ENCODE measurements at regions not wholly inside any gene's neighbourhood (a gene's known extent, or its start where the extent isn't known, plus 50 kb on each side); places are given as distances from the start of the nearest gene placed in this dataset.
"Not testable (repeated sequence)": the region's sequence is repeated elsewhere in the genome, so short reads cannot be mapped to it uniquely, and the experiment has no call there.

GRCh38 chr1:213623064-213623581 lies 364.6 kb upstream of the PROX1 start:
- TF ChIP-seq CTCF (IDR thresholded peaks at IDR 0.05): no peak
- no peak for DNase-seq
- intact Hi-C loops (cut with DNase I): no loop called here
- no peaks in the 10 kb centered on the region for H3K9me3 ChIP-seq
- WGBS, 3 donors: 59 to 81% (median 74%) methylated on average over 9 of the region's 9 CpGs
- no peaks in the 10 kb centered on the region for H3K4me1 ChIP-seq
- no peaks in the 10 kb centered on the region for H3K27me3 ChIP-seq (ENCODE audit: insufficient read depth in 3 of 3, low read length in 2 of 3)
- peak; percentile 78 to 93 (median 90) for ATAC-seq
- no peak overlapping the region for H3K4me3 ChIP-seq
- H3K27ac ChIP-seq: peak overlapping the region; percentile 42
- H3K36me3 ChIP-seq (ENCODE audit: insufficient read depth in 1 of 2, low read depth in 1 of 2): no peaks in the 10 kb centered on the region

- Histone ChIP-seq H3K4me3 (no peak overlapping the region), H3K27ac (no peak overlapping the region), H3K9me3 (no peaks in the 10 kb centered on the region), H3K4me1 (no peaks in the 10 kb centered on the region), H3K27me3 (ENCODE audit: insufficient read depth in 3 of 3, low read length in 2 of 3) (no peaks in the 10 kb centered on the region), H3K36me3 (ENCODE audit: insufficient read depth in 1 of 2, low read depth in 1 of 2) (no peaks in the 10 kb centered on the region)
- TF ChIP-seq CTCF (IDR thresholded peaks at IDR 0.05): no peak
- ATAC-seq (no peak), DNase-seq (no peak)
- WGBS, 3 donors: 73 to 86% (median 75%) methylated on average over 4 of the region's 4 CpGs
- intact Hi-C loops (cut with DNase I): no loop called here
These were observed 363.9 kb upstream of the PROX1 start for GRCh38 chr1:213623862-213624261.

DNA sequence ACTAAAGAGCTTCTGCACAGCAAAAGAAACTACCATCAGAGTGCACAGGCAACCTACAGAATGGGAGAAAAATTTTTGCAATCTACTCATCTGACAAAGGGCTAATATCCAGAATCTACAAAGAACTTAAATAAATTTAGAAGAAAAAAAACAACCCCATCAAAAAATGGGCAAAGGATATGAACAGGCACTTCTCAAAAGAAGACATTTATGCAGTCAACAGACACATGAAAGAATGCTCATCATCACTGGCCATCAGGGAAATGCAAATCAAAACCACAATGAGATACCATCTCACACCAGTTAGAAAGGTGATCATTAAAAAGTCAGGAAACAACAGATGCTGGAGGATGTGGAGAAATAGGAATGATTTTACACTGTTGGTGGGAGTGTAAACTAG lies 351.0 kb upstream of the PROX1 start:
- intact Hi-C loops (cut with DNase I); DNase-seq: not testable (repeated sequence)

GRCh38 chr1:213641312-213641711 lies 346.5 kb upstream of the PROX1 start:
- 91 to 96% (median 94%) methylated on average over 2 of the region's 2 CpGs for WGBS, 3 donors
- TF ChIP-seq CTCF (IDR thresholded peaks at IDR 0.05): no peak
- Histone ChIP-seq H3K27ac (no peak overlapping the region), H3K9me3 (no peaks in the 10 kb centered on the region), H3K4me3 (no peak overlapping the region), H3K36me3 (ENCODE audit: insufficient read depth in 1 of 2, low read depth in 1 of 2) (no peaks in the 10 kb centered on the region), H3K27me3 (ENCODE audit: insufficient read depth in 3 of 3, low read length in 2 of 3) (no peaks in the 10 kb centered on the region), H3K4me1 (no peaks in the 10 kb centered on the region)
- DNase-seq (no peak), ATAC-seq (no peak)
- intact Hi-C loops (cut with DNase I): no loop called here

More for the DNA sequence above, 351.0 kb upstream of the PROX1 start:
- H3K36me3 ChIP-seq (ENCODE audit: insufficient read depth in 1 of 2, low read depth in 1 of 2); H3K27me3 ChIP-seq (ENCODE audit: insufficient read depth in 3 of 3, low read length in 2 of 3); H3K27ac ChIP-seq; H3K9me3 ChIP-seq; H3K4me1 ChIP-seq; H3K4me3 ChIP-seq; ATAC-seq: not testable (repeated sequence)

DNA sequence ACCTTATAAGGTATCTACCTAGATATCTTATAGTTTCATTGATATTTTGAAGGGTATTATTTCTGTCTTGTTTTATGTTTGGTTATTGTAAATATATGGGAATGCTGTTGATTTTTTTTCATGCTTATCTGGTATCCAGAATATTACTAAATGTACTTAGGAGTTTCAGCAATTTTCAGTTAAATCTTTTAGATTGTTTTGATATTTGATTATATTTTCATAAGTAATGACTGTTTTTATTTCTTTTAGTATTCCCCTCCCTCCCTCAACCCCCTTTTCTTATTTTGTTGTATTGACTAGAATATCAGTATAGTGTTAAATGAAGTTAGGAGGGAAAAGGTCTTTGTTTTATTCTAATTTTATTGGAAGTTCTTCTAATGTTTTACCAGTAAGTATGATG lies 344.4 kb upstream of the PROX1 start:
- Histone ChIP-seq H3K27me3 (ENCODE audit: insufficient read depth in 3 of 3, low read length in 2 of 3) (no peaks in the 10 kb centered on the region), H3K4me1 (no peaks in the 10 kb centered on the region), H3K27ac (no peak overlapping the region), H3K4me3 (no peak overlapping the region), H3K36me3 (ENCODE audit: insufficient read depth in 1 of 2, low read depth in 1 of 2) (no peaks in the 10 kb centered on the region), H3K9me3 (no peaks in the 10 kb centered on the region)
- ATAC-seq (no peak), DNase-seq (no peak)
- no peak for TF ChIP-seq CTCF (IDR thresholded peaks at IDR 0.05)
- intact Hi-C loops (cut with DNase I): no loop called here

Measured in psoas muscle (tissue), 7 donors.